PFSK-1 (cell line): ENCODE measurements at regions not wholly inside any gene's neighbourhood (a gene's known extent, or its start where the extent isn't known, plus 50 kb on each side); places are given as distances from the start of the nearest gene placed in this dataset.

ENCODE experiments used
- FOXP2 ChIP-seq: optimal IDR thresholded peaks from 2 replicates; pipeline ENCODE3; 2011; ENCODE audit warnings: borderline replicate concordance, control low read depth, inconsistent platforms; ENCODE audit not compliant: insufficient read depth; ENCODE audit errors: extremely low read length, extremely low read depth
- POLR2AphosphoS5 ChIP-seq: IDR thresholded peaks from 2 replicates; pipeline ENCODE4 v1.6.1; 2012; ENCODE audit warnings: low read depth, mild to moderate bottlenecking, control low read depth, low read length, moderate library complexity
- SIN3A ChIP-seq: IDR thresholded peaks from 2 replicates; pipeline ENCODE4 v1.6.1; 2012; ENCODE audit warnings: mild to moderate bottlenecking, low read length, moderate library complexity, borderline replicate concordance; ENCODE audit not compliant: insufficient read depth
- TAF1 ChIP-seq: IDR thresholded peaks from 2 replicates; pipeline ENCODE4 v1.6.1; 2012; ENCODE audit warnings: low read length, control low read depth, borderline replicate concordance; ENCODE audit not compliant: insufficient read depth
- TF ChIP-seq, protein P1 (sequence below), 2 experiments: IDR thresholded peaks; 2 replicates each; pipeline versions ENCODE4 v1.6.1 to v1.8.0; 2011 to 2012; ENCODE audit warnings: low read depth in 2 of 2, low read length in 2 of 2, control low read depth in 1 of 2, inconsistent platforms in 1 of 2, mild to moderate bottlenecking in 1 of 2, moderate library complexity in 1 of 2; ENCODE audit not compliant: insufficient read depth in 1 of 2

DNA sequence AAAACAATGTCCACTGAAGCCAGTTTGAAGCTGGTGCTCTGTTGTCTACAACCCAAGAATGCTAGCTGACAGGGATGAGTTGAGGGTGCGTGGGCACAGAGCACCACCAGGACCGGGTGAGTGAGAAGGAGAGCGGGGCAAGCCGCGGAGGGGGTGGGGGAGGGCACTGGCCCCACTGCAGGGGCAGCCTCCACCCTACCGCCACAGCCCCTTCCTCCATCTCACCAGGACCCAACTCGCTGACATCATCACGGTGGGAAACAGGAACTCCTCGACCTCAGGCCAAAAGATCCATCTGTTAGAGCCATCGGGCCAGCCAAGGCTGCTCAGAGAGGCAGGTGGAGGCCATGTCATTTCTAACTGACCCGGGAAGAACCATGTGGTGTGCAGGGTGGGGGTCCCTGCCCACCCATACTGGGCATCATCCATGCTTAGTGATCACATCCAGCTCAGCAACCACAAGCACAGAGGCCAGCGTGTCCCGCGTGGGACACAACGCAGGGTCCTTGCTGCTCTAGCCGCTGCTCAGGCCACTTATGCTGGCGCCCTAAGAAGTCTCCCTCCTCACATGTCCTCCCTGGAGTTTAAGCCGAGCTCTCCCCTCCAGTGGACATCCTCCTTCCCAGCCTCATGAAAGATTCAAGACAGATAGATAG lies 57.6 kb upstream of the GATA2 start:
- TF ChIP-seq FOXP2: no peak
- TF ChIP-seq POLR2AphosphoS5: no peak
- no peak for TF ChIP-seq SIN3A
- TF ChIP-seq, protein P1, sequence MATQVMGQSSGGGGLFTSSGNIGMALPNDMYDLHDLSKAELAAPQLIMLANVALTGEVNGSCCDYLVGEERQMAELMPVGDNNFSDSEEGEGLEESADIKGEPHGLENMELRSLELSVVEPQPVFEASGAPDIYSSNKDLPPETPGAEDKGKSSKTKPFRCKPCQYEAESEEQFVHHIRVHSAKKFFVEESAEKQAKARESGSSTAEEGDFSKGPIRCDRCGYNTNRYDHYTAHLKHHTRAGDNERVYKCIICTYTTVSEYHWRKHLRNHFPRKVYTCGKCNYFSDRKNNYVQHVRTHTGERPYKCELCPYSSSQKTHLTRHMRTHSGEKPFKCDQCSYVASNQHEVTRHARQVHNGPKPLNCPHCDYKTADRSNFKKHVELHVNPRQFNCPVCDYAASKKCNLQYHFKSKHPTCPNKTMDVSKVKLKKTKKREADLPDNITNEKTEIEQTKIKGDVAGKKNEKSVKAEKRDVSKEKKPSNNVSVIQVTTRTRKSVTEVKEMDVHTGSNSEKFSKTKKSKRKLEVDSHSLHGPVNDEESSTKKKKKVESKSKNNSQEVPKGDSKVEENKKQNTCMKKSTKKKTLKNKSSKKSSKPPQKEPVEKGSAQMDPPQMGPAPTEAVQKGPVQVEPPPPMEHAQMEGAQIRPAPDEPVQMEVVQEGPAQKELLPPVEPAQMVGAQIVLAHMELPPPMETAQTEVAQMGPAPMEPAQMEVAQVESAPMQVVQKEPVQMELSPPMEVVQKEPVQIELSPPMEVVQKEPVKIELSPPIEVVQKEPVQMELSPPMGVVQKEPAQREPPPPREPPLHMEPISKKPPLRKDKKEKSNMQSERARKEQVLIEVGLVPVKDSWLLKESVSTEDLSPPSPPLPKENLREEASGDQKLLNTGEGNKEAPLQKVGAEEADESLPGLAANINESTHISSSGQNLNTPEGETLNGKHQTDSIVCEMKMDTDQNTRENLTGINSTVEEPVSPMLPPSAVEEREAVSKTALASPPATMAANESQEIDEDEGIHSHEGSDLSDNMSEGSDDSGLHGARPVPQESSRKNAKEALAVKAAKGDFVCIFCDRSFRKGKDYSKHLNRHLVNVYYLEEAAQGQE (IDR thresholded peaks at IDR 0.05; ENCODE audit: insufficient read depth in 1 of 2, low read depth in 2 of 2, low read length in 2 of 2): no peak
- TF ChIP-seq TAF1: no peak

DNA sequence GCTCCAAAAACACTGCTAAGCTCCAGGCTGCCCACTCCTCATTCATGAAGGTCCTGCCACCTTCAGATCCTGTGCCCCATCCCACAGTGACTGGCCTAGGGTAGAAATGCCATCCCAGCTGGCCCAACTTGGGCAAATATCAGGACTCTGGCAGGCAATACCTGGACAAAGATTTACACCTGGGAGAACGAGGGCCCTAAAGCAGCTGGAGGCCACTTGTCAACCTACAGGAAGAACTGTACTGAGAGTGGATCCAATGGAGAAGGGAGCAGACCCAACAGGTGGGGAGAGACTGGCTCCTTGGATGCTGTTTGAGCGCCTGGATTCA lies 57.1 kb upstream of the GATA2 start:
- no peak for TF ChIP-seq SIN3A
- TF ChIP-seq TAF1: no peak

DNA sequence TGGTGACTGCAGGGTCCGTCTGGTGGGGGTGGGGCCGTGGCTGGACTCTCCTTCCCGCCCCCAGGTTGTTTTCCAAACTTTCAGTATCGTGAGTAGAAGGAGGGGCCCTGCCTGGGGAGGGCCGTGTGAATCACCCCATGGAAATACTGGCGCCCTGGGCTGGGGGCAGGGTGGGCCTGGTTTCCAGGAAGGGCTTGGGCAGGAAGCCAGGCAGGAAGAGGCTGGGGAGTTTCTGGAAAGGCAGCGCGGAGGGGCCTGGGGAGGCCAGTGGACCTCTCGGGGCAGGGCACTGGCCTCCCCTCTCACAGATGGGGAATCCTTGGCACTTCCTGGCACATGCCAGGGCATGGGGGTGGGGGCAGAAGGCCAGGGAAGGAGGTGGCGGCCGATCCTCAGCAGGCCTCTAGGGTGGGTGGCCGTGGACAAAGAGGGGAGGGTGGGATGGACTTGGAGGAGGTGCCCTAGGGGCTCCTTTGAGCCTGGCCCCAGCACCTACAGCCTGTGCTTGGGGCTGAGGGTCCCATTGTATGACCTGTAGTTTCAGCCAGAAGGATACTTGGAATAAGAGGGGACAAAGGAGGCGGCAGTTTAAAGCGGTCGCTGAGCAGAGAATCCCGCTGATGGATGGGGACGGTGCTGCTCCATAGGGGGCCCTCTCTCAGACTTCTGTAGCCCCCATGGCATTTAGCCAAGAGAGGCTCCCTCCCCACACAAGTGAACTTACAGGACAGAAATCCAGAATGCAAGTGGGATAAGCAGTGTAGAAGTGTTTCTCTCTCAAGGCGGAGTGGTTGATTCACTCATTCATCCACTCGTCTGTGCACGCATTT lies 56.5 kb upstream of the GATA2 start:
- TF ChIP-seq FOXP2 (peak; percentile 47), SIN3A (no peak), TAF1 (no peak)
- TF ChIP-seq, protein P1 (IDR thresholded peaks at IDR 0.05; ENCODE audit: insufficient read depth in 1 of 2, low read depth in 2 of 2, low read length in 2 of 2): no peak

DNA sequence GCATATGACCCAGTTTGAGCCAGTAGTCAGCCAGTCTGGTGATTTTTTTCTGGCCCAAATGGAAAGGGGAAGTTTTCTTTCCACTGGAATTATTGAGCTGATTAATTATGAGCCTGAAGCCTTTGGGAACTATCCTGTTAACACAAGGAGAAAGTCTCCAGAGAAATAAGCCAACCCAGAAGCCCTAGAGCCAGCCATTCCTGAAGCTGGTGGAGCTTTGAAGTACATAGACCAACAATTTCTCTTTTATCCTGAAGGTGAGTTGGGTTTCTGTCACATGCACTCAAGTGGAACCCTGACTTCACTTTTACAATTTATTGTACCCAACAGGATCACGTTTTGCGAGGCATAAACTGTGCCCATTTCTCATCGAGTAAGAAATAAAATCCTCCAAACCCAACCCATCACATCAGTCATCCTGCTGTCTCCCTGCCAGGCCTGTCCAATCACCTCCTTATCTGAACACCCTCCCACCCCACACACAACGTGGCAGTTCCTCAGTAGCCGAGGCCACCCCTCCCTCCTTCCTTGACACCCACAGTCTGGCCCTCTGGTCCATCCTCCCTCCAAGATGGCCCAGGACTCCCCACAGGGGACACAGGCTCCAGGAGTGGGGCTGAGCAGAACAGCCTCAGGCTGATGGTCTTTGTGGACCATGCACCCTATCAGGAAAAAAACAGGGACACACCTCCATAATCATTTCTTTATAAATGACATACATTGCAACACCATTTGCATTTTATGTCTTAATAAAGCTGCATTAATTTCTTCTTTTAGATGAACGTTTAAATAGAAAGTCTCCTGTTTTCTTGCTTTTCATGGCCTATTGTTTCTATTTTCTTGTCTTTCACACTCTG lies 55.7 kb upstream of the GATA2 start:
- TF ChIP-seq POLR2AphosphoS5 (no peak), TAF1 (no peak), SIN3A (no peak), FOXP2 (no peak)
- TF ChIP-seq, protein P1 (IDR thresholded peaks at IDR 0.05; ENCODE audit: insufficient read depth in 1 of 2, low read depth in 2 of 2, low read length in 2 of 2): no peak

DNA sequence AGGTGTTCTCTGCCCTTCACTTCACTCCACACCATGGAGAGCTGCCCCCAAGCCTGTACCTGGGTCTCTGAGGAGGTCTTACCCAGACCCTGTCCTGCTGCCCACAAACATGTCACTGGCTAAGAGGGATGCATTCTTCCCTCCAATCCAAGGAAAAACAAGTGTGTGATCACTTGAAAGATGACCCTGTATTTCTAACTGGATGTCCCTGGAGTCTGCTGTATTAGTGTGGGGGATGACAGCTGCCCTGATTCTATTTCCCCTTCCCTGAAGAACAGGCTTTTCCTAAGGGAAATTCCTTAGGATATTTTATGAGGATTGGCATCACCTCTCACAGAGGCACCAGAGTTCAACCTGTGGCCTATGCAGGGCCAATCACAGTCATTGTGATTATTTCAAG lies 55.0 kb upstream of the GATA2 start:
- TF ChIP-seq TAF1: no peak
- TF ChIP-seq, protein P1 (IDR thresholded peaks at IDR 0.05; ENCODE audit: insufficient read depth in 1 of 2, low read depth in 2 of 2, low read length in 2 of 2): no peak
- TF ChIP-seq FOXP2: no peak
- TF ChIP-seq POLR2AphosphoS5: no peak
- no peak for TF ChIP-seq SIN3A
